Middle frontal gyrus (tissue), 1 donor: ENCODE measurements at regions not wholly inside any gene's neighbourhood (a gene's known extent, or its start where the extent isn't known, plus 50 kb on each side); places are given as distances from the start of the nearest gene placed in this dataset.
"Not testable (repeated sequence)": the region's sequence is repeated elsewhere in the genome, so short reads cannot be mapped to it uniquely, and the experiment has no call there.

ENCODE experiments used
- DNase-seq: peaks from one replicate; pipeline ENCODE4 v3.0.0-alpha.2; 2015; ENCODE audit warnings: low spot score; ENCODE audit errors: extremely low spot score

GRCh38 chr3:165924301-165924791, 87.1 kb upstream of the BCHE start:
- DNase-seq, result not testable (repeated sequence)

GRCh38 chr3:165920984-165921383, 83.8 kb upstream of the BCHE start:
- no peak for DNase-seq

GRCh38 chr3:165919284-165919683, 82.1 kb upstream of the BCHE start:
- no peak for DNase-seq

- DNase-seq, result no peak
Observed at GRCh38 chr3:165918657-165918979, 81.4 kb upstream of the BCHE start.

- DNase-seq, result not testable (repeated sequence)
Observed at GRCh38 chr3:165917938-165918656, 80.9 kb upstream of the BCHE start.

- DNase-seq, result not testable (repeated sequence)
Observed at GRCh38 chr3:165915104-165915503, 77.9 kb upstream of the BCHE start.

GRCh38 chr3:165903885-165904630, 66.8 kb upstream of the BCHE start:
- DNase-seq, result no peak

GRCh38 chr3:165899066-165899465, 61.8 kb upstream of the BCHE start:
- DNase-seq, result no peak

GRCh38 chr3:165897137-165897536, 59.9 kb upstream of the BCHE start:
- no peak for DNase-seq

- DNase-seq, result no peak
Observed at GRCh38 chr3:165895919-165896318, 58.7 kb upstream of the BCHE start.

- no peak for DNase-seq
Observed at GRCh38 chr3:165892565-165892964, 55.3 kb upstream of the BCHE start.
